HCT116 (cell line): ENCODE measurements at regions not wholly inside any gene's neighbourhood (a gene's known extent, or its start where the extent isn't known, plus 50 kb on each side); places are given as distances from the start of the nearest gene placed in this dataset.

Experiments used
- ATAC-seq: fragments of 200-7000 bp; cut with Tn5 transposase; 2 replicates; pipeline ENCODE4 v1.9.1; 2020; ENCODE audit warnings: mild to moderate bottlenecking, moderate library complexity
- BruUV-seq: library from RNA; stranded (reverse); fragments of 400-500 nt; replicated peaks from 2 replicates; lab custom pipeline; 2021; lab: Mats Ljungman, UMichigan
- CTCF ChIA-PET: fragments of 300-600 bp; sonication (Branson Sonifier 250); formaldehyde crosslinking; loops from one replicate; lab custom pipeline; 2021; ENCODE audit warnings: antibody characterized with exemption; lab: Charles Lee
- POLR2A ChIA-PET: fragments of 300-600, 350-600 bp; sonication (Branson Sonifier 250); formaldehyde crosslinking; loops from one replicate; lab custom pipeline; 2021; ENCODE audit warnings: antibody characterized with exemption; lab: Charles Lee
- RAD21 ChIA-PET, 2 experiments: fragments of 300-600 bp; sonication (Branson Sonifier 250); formaldehyde crosslinking; loops; one replicate each; lab custom pipeline; 2023; ENCODE audit warnings: low total read pairs in 2 of 2; ENCODE audit not compliant: uncharacterized antibody in 2 of 2, unreplicated experiment in 2 of 2, low non-redundant PET in 1 of 2; lab: Charles Lee
- DNase-seq: peaks from one replicate; pipeline ENCODE4 v3.0.0-alpha.2; 2010; ENCODE audit warnings: low read depth, low spot score
- H2AFZ ChIP-seq: fragments of 200-600 bp; shearing (Covaris generic), sonication (generic); 2 replicates; pipeline ENCODE4 v1.6.1; 2017; ENCODE audit warnings: low read depth, mixed run types, mixed read lengths, antibody characterized with exemption, low read length; ENCODE audit not compliant: poor library complexity, severe bottlenecking
- H3K27ac ChIP-seq: 2 replicates; pipeline ENCODE4 v1.5.1; 2012; ENCODE audit warnings: low read depth, low read length
- H3K27me3 ChIP-seq: fragments of 200-600 bp; sonication (generic); 2 replicates; pipeline ENCODE4 v1.6.1; 2016; ENCODE audit warnings: mixed run types, low read length, mixed read lengths; ENCODE audit not compliant: insufficient read depth
- H3K36me3 ChIP-seq, 2 experiments: fragments of 200-500 bp in 1 of 2; fragments of 200-600 bp in 1 of 2; sonication (Bioruptor generic) in 1 of 2; sonication (generic) in 1 of 2; 2 replicates each; pipeline versions ENCODE4 v1.5.1 to v1.6.1; 2014 to 2016; ENCODE audit warnings: low read length in 2 of 2, inconsistent platforms in 1 of 2, mixed read lengths in 1 of 2, mixed run types in 1 of 2; ENCODE audit not compliant: insufficient read depth in 2 of 2, control insufficient read depth in 1 of 2
- H3K4me1 ChIP-seq, 2 experiments: fragments of 200-600 bp in 1 of 2; sonication (generic) in 1 of 2; 2 replicates each; pipeline versions ENCODE4 v1.5.1 to v1.6.1; 2012 to 2017; ENCODE audit warnings: low read length in 2 of 2, inconsistent platforms in 1 of 2, mild to moderate bottlenecking in 1 of 2, mixed read lengths in 1 of 2, mixed run types in 1 of 2, moderate library complexity in 1 of 2; ENCODE audit not compliant: insufficient read depth in 2 of 2, control insufficient read depth in 1 of 2
- H3K4me2 ChIP-seq: fragments of 200-600 bp; sonication (generic); 2 replicates; pipeline ENCODE4 v1.6.1; 2017; ENCODE audit warnings: mixed run types, low read length, mixed read lengths
- H3K4me3 ChIP-seq, 2 experiments: fragments of 200-600 bp in 1 of 2; sonication (generic) in 1 of 2; replicated peaks in 1 of 2; 2 replicates each; pipeline ENCODE4 v1.5.1; 2011 to 2016; ENCODE audit warnings: low read length in 2 of 2, control low read depth in 1 of 2, low read depth in 1 of 2, mild to moderate bottlenecking in 1 of 2, mixed read lengths in 1 of 2, mixed run types in 1 of 2
- H3K79me2 ChIP-seq: fragments of 200-600 bp; sonication (generic); 2 replicates; pipeline ENCODE4 v1.6.1; 2017; ENCODE audit warnings: mild to moderate bottlenecking, mixed run types, low read length, moderate library complexity, mixed read lengths; ENCODE audit not compliant: insufficient read depth
- H3K9ac ChIP-seq: fragments of 200-600 bp; sonication (generic); 2 replicates; pipeline ENCODE4 v1.6.1; 2016; ENCODE audit warnings: low read length, mixed read lengths
- H3K9me2 ChIP-seq: fragments of 200-600 bp; sonication (generic), shearing (Covaris generic); 2 replicates; pipeline ENCODE4 v1.6.1; 2017; ENCODE audit warnings: mixed run types, mild to moderate bottlenecking, moderate library complexity; ENCODE audit not compliant: insufficient read depth
- H3K9me3 ChIP-seq, 2 experiments: fragments of 200-500 bp in 1 of 2; fragments of 200-600 bp in 1 of 2; sonication (Bioruptor generic) in 1 of 2; sonication (generic) in 1 of 2; 2 replicates each; pipeline ENCODE4 v1.6.1; 2014 to 2017; ENCODE audit warnings: low read length in 2 of 2, mixed read lengths in 2 of 2, inconsistent platforms in 1 of 2, low read depth in 1 of 2, mild to moderate bottlenecking in 1 of 2, mixed run types in 1 of 2, moderate library complexity in 1 of 2; ENCODE audit not compliant: control insufficient read depth in 1 of 2, insufficient read depth in 1 of 2
- H4K20me1 ChIP-seq: fragments of 200-600 bp; sonication (generic), shearing (Covaris generic); 2 replicates; pipeline ENCODE4 v1.6.1; 2017; ENCODE audit warnings: mixed run types, mild to moderate bottlenecking, moderate library complexity; ENCODE audit not compliant: insufficient read depth
- CEBPB ChIP-seq: IDR thresholded peaks from 2 replicates; pipeline ENCODE4 v1.6.1; 2012; ENCODE audit warnings: low read depth
- FOSL1 ChIP-seq: IDR thresholded peaks from 2 replicates; pipeline ENCODE4 v1.6.1; 2012; ENCODE audit warnings: low read depth
- intact Hi-C: fragments of 100-400 bp; cut with micrococcal nuclease; formaldehyde crosslinking; loops from 2 replicates; pipeline ENCODE4 v1.10.0; 2022
- TF ChIP-seq, protein P1 (sequence below): IDR thresholded peaks from 2 replicates; pipeline ENCODE4 v1.6.1; 2011; ENCODE audit warnings: mild to moderate bottlenecking, low read length, moderate library complexity; ENCODE audit not compliant: insufficient replicate concordance; ENCODE audit errors: extremely low read depth
- TF ChIP-seq, protein P2 (sequence below): IDR thresholded peaks from 2 replicates; pipeline ENCODE4 v1.6.1; 2012; ENCODE audit warnings: low read depth

- H3K4me3 ChIP-seq, result no peak overlapping the region
- H2AFZ ChIP-seq, result no peak overlapping the region
- peaks cover 0 to 10% of the 10 kb centered on the region in 2 experiments; a peak in 1 of 4 replicates for H3K4me1 ChIP-seq
- RAD21 ChIA-PET, result no interaction called here
- no peaks in the 10 kb centered on the region for H3K27me3 ChIP-seq
- no peak overlapping the region for H3K27ac ChIP-seq
- POLR2A ChIA-PET, result no interaction called here
- intact Hi-C loops, result no loop called here
- no TSS peak for BruUV-seq
- TF ChIP-seq, protein P1, sequence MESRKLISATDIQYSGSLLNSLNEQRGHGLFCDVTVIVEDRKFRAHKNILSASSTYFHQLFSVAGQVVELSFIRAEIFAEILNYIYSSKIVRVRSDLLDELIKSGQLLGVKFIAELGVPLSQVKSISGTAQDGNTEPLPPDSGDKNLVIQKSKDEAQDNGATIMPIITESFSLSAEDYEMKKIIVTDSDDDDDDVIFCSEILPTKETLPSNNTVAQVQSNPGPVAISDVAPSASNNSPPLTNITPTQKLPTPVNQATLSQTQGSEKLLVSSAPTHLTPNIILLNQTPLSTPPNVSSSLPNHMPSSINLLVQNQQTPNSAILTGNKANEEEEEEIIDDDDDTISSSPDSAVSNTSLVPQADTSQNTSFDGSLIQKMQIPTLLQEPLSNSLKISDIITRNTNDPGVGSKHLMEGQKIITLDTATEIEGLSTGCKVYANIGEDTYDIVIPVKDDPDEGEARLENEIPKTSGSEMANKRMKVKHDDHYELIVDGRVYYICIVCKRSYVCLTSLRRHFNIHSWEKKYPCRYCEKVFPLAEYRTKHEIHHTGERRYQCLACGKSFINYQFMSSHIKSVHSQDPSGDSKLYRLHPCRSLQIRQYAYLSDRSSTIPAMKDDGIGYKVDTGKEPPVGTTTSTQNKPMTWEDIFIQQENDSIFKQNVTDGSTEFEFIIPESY, result no peak
- TF ChIP-seq, protein P2, sequence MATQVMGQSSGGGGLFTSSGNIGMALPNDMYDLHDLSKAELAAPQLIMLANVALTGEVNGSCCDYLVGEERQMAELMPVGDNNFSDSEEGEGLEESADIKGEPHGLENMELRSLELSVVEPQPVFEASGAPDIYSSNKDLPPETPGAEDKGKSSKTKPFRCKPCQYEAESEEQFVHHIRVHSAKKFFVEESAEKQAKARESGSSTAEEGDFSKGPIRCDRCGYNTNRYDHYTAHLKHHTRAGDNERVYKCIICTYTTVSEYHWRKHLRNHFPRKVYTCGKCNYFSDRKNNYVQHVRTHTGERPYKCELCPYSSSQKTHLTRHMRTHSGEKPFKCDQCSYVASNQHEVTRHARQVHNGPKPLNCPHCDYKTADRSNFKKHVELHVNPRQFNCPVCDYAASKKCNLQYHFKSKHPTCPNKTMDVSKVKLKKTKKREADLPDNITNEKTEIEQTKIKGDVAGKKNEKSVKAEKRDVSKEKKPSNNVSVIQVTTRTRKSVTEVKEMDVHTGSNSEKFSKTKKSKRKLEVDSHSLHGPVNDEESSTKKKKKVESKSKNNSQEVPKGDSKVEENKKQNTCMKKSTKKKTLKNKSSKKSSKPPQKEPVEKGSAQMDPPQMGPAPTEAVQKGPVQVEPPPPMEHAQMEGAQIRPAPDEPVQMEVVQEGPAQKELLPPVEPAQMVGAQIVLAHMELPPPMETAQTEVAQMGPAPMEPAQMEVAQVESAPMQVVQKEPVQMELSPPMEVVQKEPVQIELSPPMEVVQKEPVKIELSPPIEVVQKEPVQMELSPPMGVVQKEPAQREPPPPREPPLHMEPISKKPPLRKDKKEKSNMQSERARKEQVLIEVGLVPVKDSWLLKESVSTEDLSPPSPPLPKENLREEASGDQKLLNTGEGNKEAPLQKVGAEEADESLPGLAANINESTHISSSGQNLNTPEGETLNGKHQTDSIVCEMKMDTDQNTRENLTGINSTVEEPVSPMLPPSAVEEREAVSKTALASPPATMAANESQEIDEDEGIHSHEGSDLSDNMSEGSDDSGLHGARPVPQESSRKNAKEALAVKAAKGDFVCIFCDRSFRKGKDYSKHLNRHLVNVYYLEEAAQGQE, result no peak
- TF ChIP-seq CEBPB, result no peak
- no peak for TF ChIP-seq FOSL1
- DNase-seq (no peak), ATAC-seq (no peak)
- no peak overlapping the region for H3K4me2 ChIP-seq
- no peaks in the 10 kb centered on the region for H3K36me3 ChIP-seq
- no peaks in the 10 kb centered on the region for H3K9me3 ChIP-seq
- no peaks in the 10 kb centered on the region for H3K9me2 ChIP-seq
- CTCF ChIA-PET, result no interaction called here
- H4K20me1 ChIP-seq, result no peaks in the 10 kb centered on the region
- H3K79me2 ChIP-seq, result no peaks in the 10 kb centered on the region
- H3K9ac ChIP-seq, result no peak overlapping the region
These were observed 133.9 kb downstream of the UTRN start for GRCh38 chr6:144418959-144419545.
